ENCODE measurements at regions not wholly inside any gene's neighbourhood (a gene's known extent, or its start where the extent isn't known, plus 50 kb on each side); places are given as distances from the start of the nearest gene placed in this dataset.
"Not testable (repeated sequence)": the region's sequence is repeated elsewhere in the genome, so short reads cannot be mapped to it uniquely, and the experiment has no call there.

- no peak for ATAC-seq
These were observed 77.1 kb upstream of the RPL38 start for GRCh38 chr17:74126179-74126900.

- no peak for ATAC-seq
These were observed 76.5 kb upstream of the RPL38 start for GRCh38 chr17:74126959-74127358.

- no peak for ATAC-seq
These were observed 74.8 kb upstream of the RPL38 start for GRCh38 chr17:74128456-74129211.

GRCh38 chr17:74129800-74130199, 73.7 kb upstream of the RPL38 start:
- ATAC-seq = not testable (repeated sequence)

GRCh38 chr17:74130276-74130675, 73.2 kb upstream of the RPL38 start:
- ATAC-seq = no peak

- ATAC-seq = no peak
These were observed 72.6 kb upstream of the RPL38 start for GRCh38 chr17:74130841-74131240.

- ATAC-seq = no peak
These were observed 71.1 kb upstream of the RPL38 start for GRCh38 chr17:74132354-74132753.

GRCh38 chr17:74133740-74134139, 69.7 kb upstream of the RPL38 start:
- ATAC-seq = no peak

GRCh38 chr17:74134234-74134633, 69.2 kb upstream of the RPL38 start:
- ATAC-seq = not testable (repeated sequence)

GRCh38 chr17:74134991-74135390, 68.5 kb upstream of the RPL38 start:
- no peak for ATAC-seq

- no peak for ATAC-seq
These were observed 67.9 kb upstream of the RPL38 start for GRCh38 chr17:74135391-74136167.

- ATAC-seq = no peak
These were observed 66.1 kb upstream of the RPL38 start for GRCh38 chr17:74137416-74137815.

- ATAC-seq = no peak
These were observed 64.4 kb upstream of the RPL38 start for GRCh38 chr17:74139120-74139519.

- ATAC-seq = no peak
These were observed 63.2 kb upstream of the RPL38 start for GRCh38 chr17:74140282-74140681.

- no peak for ATAC-seq
These were observed 61.9 kb upstream of the RPL38 start for GRCh38 chr17:74141612-74142011.

- not testable (repeated sequence) for ATAC-seq
These were observed 60.2 kb upstream of the RPL38 start for GRCh38 chr17:74143318-74143717.

- ATAC-seq = no peak
These were observed 57.7 kb upstream of the RPL38 start for GRCh38 chr17:74145756-74146155.

- no peak for ATAC-seq
These were observed 57.3 kb upstream of the RPL38 start for GRCh38 chr17:74146196-74146595.

- ATAC-seq = no peak
These were observed 56.2 kb upstream of the RPL38 start for GRCh38 chr17:74147056-74147835.

- no peak for ATAC-seq
These were observed 55.5 kb upstream of the RPL38 start for GRCh38 chr17:74147966-74148365.

GRCh38 chr17:74148446-74148845, 55.0 kb upstream of the RPL38 start:
- no peak for ATAC-seq

GRCh38 chr17:74148901-74149596, 54.4 kb upstream of the RPL38 start:
- no peak for ATAC-seq

All from activated CD4-positive, CD25-positive, alpha-beta regulatory T cell treated with anti-CD3 and anti-CD28 coated beads, Interleukin-2, amount 50 U/mL, for 24 hours (primary cell).